ENCODE measurements at regions not wholly inside any gene's neighbourhood (a gene's known extent, or its start where the extent isn't known, plus 50 kb on each side); places are given as distances from the start of the nearest gene placed in this dataset.
A peak's percentile ranks its signal among the peaks of the same experiment; 100 is the strongest.

- H3K27me3 ChIP-seq (ENCODE audit: low read depth) = no peaks in the 10 kb centered on the region
- no peak for DNase-seq (ENCODE audit: low spot score in 2 of 2)
- H3K9me3 ChIP-seq = no peaks in the 10 kb centered on the region
- H3K4me3 ChIP-seq = no peak overlapping the region
- no peaks in the 10 kb centered on the region; the same call in 1 of the 2 replicates for H3K4me1 ChIP-seq
- in situ Hi-C loops (cut with MboI; ENCODE audit: low sequenced_read_pairs) = no loop called here
- no peaks in the 10 kb centered on the region for H3K36me3 ChIP-seq (replicated peaks)
These were observed 126.8 kb upstream of the SYT10 start for GRCh38 chr12:33566403-33566802.

DNA sequence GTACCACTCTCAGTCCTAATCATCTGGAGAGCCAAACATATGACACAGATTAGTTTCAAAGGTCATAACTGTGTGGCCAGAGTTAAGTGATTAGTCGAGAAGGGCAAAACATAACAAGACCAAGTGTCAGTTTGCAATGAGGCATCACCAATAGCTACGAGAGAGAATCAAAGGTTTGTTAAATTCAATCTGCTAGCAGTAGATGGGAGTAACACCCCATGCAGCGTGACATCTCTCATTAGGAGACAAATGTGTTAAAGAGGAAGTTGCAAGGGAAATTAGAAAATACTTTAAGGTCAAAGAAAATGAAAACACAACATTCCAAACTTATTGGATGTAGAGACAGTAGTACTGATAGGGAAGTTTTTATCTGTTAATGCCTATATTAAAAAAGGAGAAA lies 135.7 kb upstream of the SYT10 start:
- in situ Hi-C loops (cut with MboI; ENCODE audit: low sequenced_read_pairs) = no loop called here
- DNase-seq (ENCODE audit: low spot score in 2 of 2) = no peak

GRCh38 chr12:33581613-33582122 lies 142.0 kb upstream of the SYT10 start:
- in situ Hi-C loops (cut with MboI; ENCODE audit: low sequenced_read_pairs) = no loop called here
- peaks cover 12% of the 10 kb centered on the region for H3K4me1 ChIP-seq
- H3K9me3 ChIP-seq = no peaks in the 10 kb centered on the region
- H3K27me3 ChIP-seq (ENCODE audit: low read depth) = no peaks in the 10 kb centered on the region
- H3K36me3 ChIP-seq (replicated peaks) = no peaks in the 10 kb centered on the region
- no peak overlapping the region for H3K4me3 ChIP-seq
- no peak for DNase-seq (ENCODE audit: low spot score in 2 of 2)

More for the DNA sequence above, 135.7 kb upstream of the SYT10 start:
- peaks cover 2% of the 10 kb centered on the region; the same call in 1 of the 2 replicates for H3K4me1 ChIP-seq
- H3K36me3 ChIP-seq (replicated peaks) = no peaks in the 10 kb centered on the region
- no peaks in the 10 kb centered on the region for H3K9me3 ChIP-seq
- no peak overlapping the region for H3K4me3 ChIP-seq
- no peaks in the 10 kb centered on the region for H3K27me3 ChIP-seq (ENCODE audit: low read depth)

GRCh38 chr12:33586576-33586975 lies 147.0 kb upstream of the SYT10 start:
- in situ Hi-C loops (cut with MboI; ENCODE audit: low sequenced_read_pairs) = no loop called here
- DNase-seq (ENCODE audit: low spot score in 2 of 2) = no peak
- Histone ChIP-seq H3K4me1 (peaks cover 21% of the 10 kb centered on the region), H3K4me3 (no peak overlapping the region), H3K9me3 (no peaks in the 10 kb centered on the region), H3K36me3 (replicated peaks) (no peaks in the 10 kb centered on the region), H3K27me3 (ENCODE audit: low read depth) (no peaks in the 10 kb centered on the region)

GRCh38 chr12:33587354-33587753 lies 147.7 kb upstream of the SYT10 start:
- Histone ChIP-seq H3K27me3 (ENCODE audit: low read depth) (no peaks in the 10 kb centered on the region), H3K9me3 (no peaks in the 10 kb centered on the region), H3K36me3 (replicated peaks) (no peaks in the 10 kb centered on the region), H3K4me1 (peaks cover 14% of the 10 kb centered on the region), H3K4me3 (no peak overlapping the region)
- in situ Hi-C loops (cut with MboI; ENCODE audit: low sequenced_read_pairs) = no loop called here
- DNase-seq (ENCODE audit: low spot score in 2 of 2) = no peak

DNA sequence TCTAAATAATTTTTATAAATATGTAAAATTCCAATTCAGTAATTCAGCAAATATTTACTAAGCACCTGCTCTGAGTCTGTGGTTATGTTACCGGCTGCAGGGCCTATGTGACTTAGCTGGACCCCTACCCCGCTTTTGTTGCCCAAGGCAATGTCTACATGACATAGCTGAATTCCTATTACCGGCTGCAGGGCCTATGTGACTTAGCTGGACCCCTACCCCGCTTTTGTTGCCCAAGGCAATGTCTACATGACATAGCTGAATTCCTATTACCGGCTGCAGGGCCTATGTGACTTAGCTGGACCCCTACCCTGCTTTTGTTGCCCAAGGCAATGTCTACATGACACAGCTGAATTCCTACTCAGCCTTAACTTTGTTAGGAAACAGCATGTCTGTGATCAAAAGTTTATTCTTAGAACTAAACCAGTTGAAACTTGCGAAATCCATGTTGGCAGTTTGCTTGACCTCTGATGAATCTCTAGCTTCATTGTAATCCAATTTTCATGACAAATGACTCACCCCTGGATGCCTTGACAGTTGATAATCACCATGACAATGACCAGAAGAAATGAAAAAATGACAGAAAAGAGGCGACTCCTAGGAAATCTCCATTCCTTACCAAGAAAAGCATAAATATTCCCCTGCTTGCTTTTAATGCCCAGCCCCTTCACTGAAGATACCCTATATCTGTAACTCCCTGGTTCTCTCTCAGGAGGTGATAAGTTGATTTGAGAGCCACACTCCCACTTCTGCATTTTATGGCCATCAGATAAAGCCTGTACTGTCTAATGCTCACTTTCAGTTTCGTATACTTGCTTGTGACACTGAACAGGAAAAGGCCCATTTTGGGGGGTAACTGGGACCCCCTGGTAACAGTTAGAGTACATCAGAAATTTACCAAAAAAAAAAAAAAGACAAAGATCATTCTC lies 148.4 kb upstream of the SYT10 start:
- H3K4me1 ChIP-seq = peaks cover 14% of the 10 kb centered on the region
- no peaks in the 10 kb centered on the region for H3K9me3 ChIP-seq
- H3K36me3 ChIP-seq (replicated peaks) = no peaks in the 10 kb centered on the region
- no peak overlapping the region for H3K4me3 ChIP-seq
- DNase-seq (ENCODE audit: low spot score in 2 of 2) = peak; percentile 36 to 85
- H3K27me3 ChIP-seq (ENCODE audit: low read depth) = no peaks in the 10 kb centered on the region
- in situ Hi-C loops (cut with MboI; ENCODE audit: low sequenced_read_pairs) = no loop called here

- H3K9me3 ChIP-seq = no peaks in the 10 kb centered on the region
- no peak overlapping the region for H3K4me3 ChIP-seq
- peaks cover 20% of the 10 kb centered on the region for H3K4me1 ChIP-seq
- no peaks in the 10 kb centered on the region for H3K27me3 ChIP-seq (ENCODE audit: low read depth)
- no peaks in the 10 kb centered on the region for H3K36me3 ChIP-seq (replicated peaks)
- no peak for DNase-seq (ENCODE audit: low spot score in 2 of 2)
- in situ Hi-C loops (cut with MboI; ENCODE audit: low sequenced_read_pairs) = no loop called here
These were observed 149.2 kb upstream of the SYT10 start for GRCh38 chr12:33588725-33589405.

- H3K4me3 ChIP-seq = no peak overlapping the region
- no peaks in the 10 kb centered on the region for H3K27me3 ChIP-seq (ENCODE audit: low read depth)
- peaks cover 20% of the 10 kb centered on the region for H3K4me1 ChIP-seq
- in situ Hi-C loops (cut with MboI; ENCODE audit: low sequenced_read_pairs) = no loop called here
- no peaks in the 10 kb centered on the region for H3K36me3 ChIP-seq (replicated peaks)
- DNase-seq (ENCODE audit: low spot score in 2 of 2) = no peak
- H3K9me3 ChIP-seq = no peaks in the 10 kb centered on the region
These were observed 150.0 kb upstream of the SYT10 start for GRCh38 chr12:33589576-33590114.

DNA sequence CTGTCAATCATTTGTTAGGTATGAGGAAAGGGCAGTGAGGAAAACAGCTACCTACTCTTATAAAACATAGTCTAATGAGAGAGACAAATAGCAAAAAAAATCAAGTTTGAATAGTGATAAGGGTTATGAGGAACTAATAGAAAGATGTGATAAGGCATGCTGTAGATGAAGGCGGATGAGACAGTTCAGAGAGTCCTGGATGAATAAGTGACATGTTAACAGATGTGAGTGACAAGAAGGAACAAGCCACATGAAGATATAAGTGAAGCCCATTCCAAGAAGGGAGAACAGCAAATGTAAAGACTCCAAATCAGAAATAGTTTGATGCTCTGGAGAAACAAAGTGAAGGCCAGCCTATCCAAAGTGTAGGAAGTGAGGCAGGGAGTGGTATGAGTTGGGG lies 154.1 kb upstream of the SYT10 start:
- in situ Hi-C loops (cut with MboI; ENCODE audit: low sequenced_read_pairs) = no loop called here

GRCh38 chr12:33596061-33596460 lies 156.4 kb upstream of the SYT10 start:
- no peaks in the 10 kb centered on the region for H3K9me3 ChIP-seq
- DNase-seq (ENCODE audit: low spot score in 2 of 2) = no peak
- H3K4me3 ChIP-seq = no peak overlapping the region
- no peaks in the 10 kb centered on the region for H3K36me3 ChIP-seq (replicated peaks)
- H3K4me1 ChIP-seq = peaks cover 11% of the 10 kb centered on the region
- in situ Hi-C loops (cut with MboI; ENCODE audit: low sequenced_read_pairs) = no loop called here
- no peaks in the 10 kb centered on the region for H3K27me3 ChIP-seq (ENCODE audit: low read depth)

More for the DNA sequence above, 154.1 kb upstream of the SYT10 start:
- Histone ChIP-seq H3K4me1 (peaks cover 11% of the 10 kb centered on the region), H3K9me3 (no peaks in the 10 kb centered on the region), H3K36me3 (replicated peaks) (no peaks in the 10 kb centered on the region), H3K27me3 (ENCODE audit: low read depth) (no peaks in the 10 kb centered on the region), H3K4me3 (no peak overlapping the region)
- DNase-seq (ENCODE audit: low spot score in 2 of 2) = no peak

GRCh38 chr12:33596814-33597213 lies 157.2 kb upstream of the SYT10 start:
- no peak for DNase-seq (ENCODE audit: low spot score in 2 of 2)
- H3K27me3 ChIP-seq (ENCODE audit: low read depth) = no peaks in the 10 kb centered on the region
- in situ Hi-C loops (cut with MboI; ENCODE audit: low sequenced_read_pairs) = no loop called here
- no peaks in the 10 kb centered on the region for H3K36me3 ChIP-seq (replicated peaks)
- no peak overlapping the region for H3K4me3 ChIP-seq
- H3K9me3 ChIP-seq = no peaks in the 10 kb centered on the region
- H3K4me1 ChIP-seq = peaks cover 11% of the 10 kb centered on the region

DNA sequence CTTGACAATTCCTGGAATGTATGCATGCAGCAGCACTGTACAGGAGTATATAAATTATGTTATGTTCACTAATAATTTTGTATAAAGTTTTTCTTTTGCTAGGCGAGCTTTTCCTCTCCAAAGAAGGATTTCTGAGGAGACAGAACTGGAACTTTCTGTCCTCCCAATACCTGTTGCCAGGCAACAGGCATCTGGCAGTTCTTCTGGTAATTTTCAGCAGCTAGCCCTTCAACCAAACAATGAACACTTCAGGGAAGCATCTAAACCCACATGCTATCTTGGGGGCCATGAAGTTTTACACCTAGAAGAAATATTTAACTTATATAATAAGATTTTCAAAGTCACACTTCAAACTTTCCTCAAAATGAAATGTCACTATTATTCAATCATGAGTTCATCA lies 162.9 kb upstream of the SYT10 start:
- no peaks in the 10 kb centered on the region for H3K9me3 ChIP-seq
- no peaks in the 10 kb centered on the region for H3K36me3 ChIP-seq (replicated peaks)
- in situ Hi-C loops (cut with MboI; ENCODE audit: low sequenced_read_pairs) = loop anchor here (25.0 kb wide), 1 partner anchor 840 kb away; the partner anchor contains the start of gene YARS2
- H3K4me1 ChIP-seq = peaks cover 6% of the 10 kb centered on the region
- H3K4me3 ChIP-seq = no peak overlapping the region
- no peak for DNase-seq (ENCODE audit: low spot score in 2 of 2)
- no peaks in the 10 kb centered on the region for H3K27me3 ChIP-seq (ENCODE audit: low read depth)

GRCh38 chr12:33605757-33606156 lies 166.1 kb upstream of the SYT10 start:
- H3K4me3 ChIP-seq = no peak overlapping the region
- H3K9me3 ChIP-seq = no peaks in the 10 kb centered on the region
- DNase-seq (ENCODE audit: low spot score in 2 of 2) = peak in 1 of 2 experiments; percentile 49
- H3K27me3 ChIP-seq (ENCODE audit: low read depth) = no peaks in the 10 kb centered on the region
- no peaks in the 10 kb centered on the region for H3K36me3 ChIP-seq (replicated peaks)
- in situ Hi-C loops (cut with MboI; ENCODE audit: low sequenced_read_pairs) = loop anchor here (25.0 kb wide), 1 partner anchor 843 kb away; the partner anchor contains the start of gene YARS2
- H3K4me1 ChIP-seq = no peaks in the 10 kb centered on the region
